HG03520 (cell line): ENCODE measurements at regions not wholly inside any gene's neighbourhood (a gene's known extent, or its start where the extent isn't known, plus 50 kb on each side); places are given as distances from the start of the nearest gene placed in this dataset.

Experiments
- ATAC-seq: cut with Tn5 transposase; IDR thresholded peaks from one replicate; pipeline ENCODE4 v1.9.1; 2021; ENCODE audit warnings: mild to moderate bottlenecking, moderate library complexity; ENCODE audit not compliant: unreplicated experiment

DNA sequence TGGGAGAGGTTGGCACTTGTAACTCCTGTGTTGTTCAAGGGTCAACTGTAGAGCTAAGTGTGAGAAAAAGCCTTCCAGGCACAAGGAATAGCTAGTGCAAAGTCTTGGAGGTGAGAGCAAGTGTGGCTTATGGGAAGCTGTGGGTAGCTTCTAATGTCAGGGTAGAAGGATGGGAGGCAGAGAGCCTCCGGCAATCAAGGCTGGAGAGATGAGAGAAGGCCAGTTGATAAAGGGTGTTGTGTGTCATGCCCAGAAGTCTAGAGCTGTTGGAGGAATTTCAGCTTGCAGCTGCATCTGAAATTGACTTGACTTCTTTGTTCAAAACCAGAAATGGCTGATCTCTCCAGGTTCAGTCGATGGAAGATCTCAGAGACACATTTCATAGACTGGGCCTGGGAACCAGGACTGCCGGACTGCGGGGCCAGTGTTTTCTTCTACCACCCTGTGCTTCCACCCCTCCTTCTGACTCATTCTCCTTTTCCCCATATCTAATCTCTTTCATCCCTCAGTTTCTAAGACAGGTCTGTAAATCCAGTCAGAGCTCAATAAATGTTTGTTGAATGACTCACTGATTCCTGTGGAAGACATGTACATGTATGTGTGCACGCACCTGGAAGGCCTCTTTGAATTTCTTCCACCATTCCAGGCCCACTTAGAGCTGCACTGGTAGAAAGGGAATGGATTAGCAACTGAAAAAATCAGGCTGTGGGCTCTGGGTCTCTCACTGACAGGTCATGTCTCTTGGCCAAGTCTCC lies 67.8 kb upstream of the KLF4 start:
- ATAC-seq, result no peak

GRCh38 chr9:107554636-107555035 lies 65.1 kb upstream of the KLF4 start:
- no peak for ATAC-seq

GRCh38 chr9:107548298-107549142 lies 59.0 kb upstream of the KLF4 start:
- ATAC-seq, result no peak

DNA sequence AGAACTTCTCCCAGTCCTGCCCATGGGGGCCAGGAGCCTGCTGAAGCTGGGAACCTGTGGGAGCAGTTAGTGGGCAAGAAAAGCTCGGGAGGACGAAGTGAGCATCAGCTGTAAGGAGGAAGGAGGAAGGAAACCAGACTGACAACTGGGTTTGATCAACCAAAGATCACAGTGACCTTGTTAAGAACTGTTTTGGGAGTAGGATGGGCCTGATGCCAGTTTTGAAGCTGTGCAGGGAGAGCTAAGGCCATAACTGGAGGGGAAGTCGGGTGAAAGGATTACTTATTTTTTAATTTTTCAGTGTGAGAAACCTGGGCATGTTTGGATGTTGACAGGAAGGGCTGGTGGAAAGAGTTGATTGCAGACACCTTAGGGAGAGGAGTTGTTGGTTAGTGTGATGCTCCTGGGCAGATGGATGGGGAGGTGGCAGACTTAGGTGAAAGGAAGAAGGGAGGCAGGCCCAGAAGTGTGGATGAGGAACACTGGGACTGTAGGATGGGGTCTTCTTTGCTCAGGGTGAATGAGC lies 58.3 kb upstream of the KLF4 start:
- no peak for ATAC-seq

DNA sequence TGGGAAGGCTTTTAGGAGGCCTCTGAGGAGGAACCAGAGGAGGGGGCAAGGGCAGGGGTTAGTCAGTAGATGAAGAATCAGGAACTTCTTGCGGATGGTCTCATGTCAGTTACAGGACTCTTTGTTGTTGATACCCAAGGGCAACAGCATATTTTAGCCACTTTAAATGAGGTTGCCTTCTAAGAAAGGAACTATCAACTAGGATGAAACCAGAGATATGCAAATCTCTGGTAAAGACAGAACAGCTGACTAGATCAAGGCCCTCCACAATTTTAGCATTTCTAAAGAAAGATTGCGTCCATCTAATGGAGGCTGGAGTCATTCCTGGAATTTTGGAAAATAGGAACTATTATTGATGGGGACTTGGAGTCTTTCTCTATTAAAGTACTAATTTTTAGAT lies 57.7 kb upstream of the KLF4 start:
- no peak for ATAC-seq

DNA sequence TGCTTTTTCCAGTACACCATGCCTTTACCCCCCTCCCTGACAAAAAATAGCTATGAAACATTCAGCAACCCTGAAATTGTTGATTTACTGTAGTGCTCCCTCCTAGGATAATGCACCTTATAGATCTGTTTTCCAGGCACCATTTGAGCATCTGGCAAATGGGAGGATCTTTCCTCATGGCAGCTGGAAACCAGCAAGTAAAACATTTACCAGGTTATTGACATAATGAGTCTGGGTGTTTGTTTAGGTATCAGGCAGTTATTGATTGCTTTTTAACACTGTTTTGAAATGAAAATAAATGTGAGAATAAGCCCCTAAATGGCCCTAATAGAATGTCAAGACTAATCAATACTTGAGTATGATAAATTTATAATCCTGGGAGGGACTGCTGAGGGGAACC lies 57.3 kb upstream of the KLF4 start:
- ATAC-seq, result no peak

DNA sequence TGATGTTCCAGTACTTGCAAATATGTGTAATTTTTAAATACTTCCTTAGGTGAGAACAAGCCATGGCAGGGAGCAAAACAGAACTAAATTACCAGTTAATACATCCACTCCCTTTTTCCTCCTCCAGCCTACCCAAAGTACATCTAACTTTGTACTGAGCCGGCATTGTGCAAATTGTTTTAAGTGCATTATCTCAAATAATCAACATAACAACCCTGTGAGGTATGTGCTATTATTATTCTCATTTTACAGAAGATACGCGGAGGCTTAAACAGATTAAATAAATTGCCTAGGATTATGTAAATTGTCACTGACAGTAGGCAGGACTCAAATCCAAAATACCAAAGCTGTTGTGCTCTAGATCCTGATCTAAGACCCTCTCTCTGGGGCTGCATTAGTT lies 55.5 kb upstream of the KLF4 start:
- no peak for ATAC-seq

- ATAC-seq, result no peak
Observed at GRCh38 chr9:107542411-107543157, 53.0 kb upstream of the KLF4 start.

DNA sequence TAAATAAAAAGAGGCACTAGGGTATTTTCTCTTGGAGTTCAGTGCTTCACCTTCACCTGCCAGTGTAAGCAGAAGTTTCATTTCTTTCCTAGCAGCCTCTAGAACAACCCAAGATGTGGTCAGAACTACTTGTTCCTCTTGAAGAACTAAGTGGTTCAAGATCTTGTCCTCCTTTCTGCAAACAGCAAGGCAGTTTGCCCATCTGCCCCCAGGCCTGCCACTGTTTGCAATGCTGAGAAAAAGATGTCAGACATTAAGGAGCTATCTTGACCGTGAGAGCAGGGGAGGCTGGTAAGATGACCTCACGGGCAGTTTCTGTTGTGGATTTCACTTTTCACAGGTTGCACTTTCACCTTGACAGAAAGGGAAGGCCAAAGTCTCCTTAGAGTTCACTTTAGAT lies 52.0 kb upstream of the KLF4 start:
- no peak for ATAC-seq

- ATAC-seq, result no peak
Observed at GRCh38 chr9:107540164-107540561, 50.6 kb upstream of the KLF4 start.

DNA sequence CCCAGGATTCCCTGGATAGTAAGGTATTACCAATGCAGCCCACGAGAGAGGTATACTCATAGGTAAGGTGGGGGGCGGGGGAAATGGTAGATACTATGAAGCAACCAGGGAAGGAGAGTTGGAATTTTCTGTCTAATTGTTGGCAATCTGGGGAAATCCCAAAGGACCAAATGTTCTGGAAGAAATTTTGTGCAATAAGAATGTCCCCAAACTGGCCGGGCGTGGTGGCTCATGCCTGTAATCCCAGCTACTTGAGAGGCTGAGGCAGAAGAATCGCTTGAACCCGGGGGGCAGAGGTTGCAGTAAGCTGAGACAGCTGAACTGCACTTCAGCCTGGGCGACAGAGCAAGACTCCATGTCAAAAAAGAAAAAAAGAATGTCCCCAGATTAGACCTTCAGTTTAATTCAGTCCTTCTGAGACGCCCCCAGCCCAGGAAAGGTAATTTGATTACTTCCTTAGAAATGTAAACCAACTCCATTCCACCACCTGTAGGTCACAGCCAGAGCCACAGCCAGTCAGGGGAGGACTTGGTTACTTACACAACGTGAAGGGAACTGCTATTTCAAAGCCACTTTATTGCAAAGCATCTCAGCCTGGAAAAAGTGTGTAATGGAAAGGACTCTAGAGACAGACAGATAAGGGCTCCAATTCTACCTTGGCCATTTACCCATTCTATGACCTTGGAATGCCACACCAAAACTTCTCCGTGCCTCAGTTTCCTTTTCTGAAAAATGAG lies 50.0 kb upstream of the KLF4 start:
- no peak for ATAC-seq
